WTC11 (cell line): ENCODE measurements at regions not wholly inside any gene's neighbourhood (a gene's known extent, or its start where the extent isn't known, plus 50 kb on each side); places are given as distances from the start of the nearest gene placed in this dataset.

Experiments
- ATAC-seq: fragments of 200-7000 bp; cut with Tn5 transposase; 2 replicates; pipeline ENCODE4 v1.10.0; 2021; ENCODE audit warnings: mild to moderate bottlenecking, moderate library complexity
- CTCF ChIA-PET: fragments of 300-600 bp; sonication (Branson Sonifier 250); formaldehyde crosslinking; loops from one replicate; lab custom pipeline; 2021; ENCODE audit warnings: antibody characterized with exemption; lab: Charles Lee
- POLR2A ChIA-PET: fragments of 350-600 bp; sonication (Branson Sonifier 250); formaldehyde crosslinking; loops from one replicate; lab custom pipeline; 2021; ENCODE audit warnings: antibody characterized with exemption; lab: Charles Lee
- DNase-seq: peaks from one replicate; pipeline ENCODE4 v3.0.0; 2021; ENCODE audit warnings: low spot score
- H3K27ac Mint-ChIP-seq: 2 replicates; pipeline ENCODE4 v1.8.0; 2021; ENCODE audit warnings: mixed read lengths
- H3K27me3 Mint-ChIP-seq: 2 replicates; pipeline ENCODE4 v1.8.0; 2021; ENCODE audit warnings: low read depth, mild to moderate bottlenecking, moderate library complexity, mixed read lengths
- H3K36me3 Mint-ChIP-seq: 2 replicates; pipeline ENCODE4 v1.8.0; 2021; ENCODE audit warnings: mixed read lengths
- H3K4me1 Mint-ChIP-seq: 2 replicates; pipeline ENCODE4 v1.8.0; 2022; ENCODE audit warnings: mixed read lengths
- H3K4me3 Mint-ChIP-seq: 2 replicates; pipeline ENCODE4 v1.8.0; 2021; ENCODE audit warnings: mild to moderate bottlenecking, moderate library complexity, mixed read lengths
- H3K9me3 Mint-ChIP-seq: 2 replicates; pipeline ENCODE4 v1.8.0; 2021; ENCODE audit warnings: mixed read lengths
- ATF2 ChIP-seq: sonication (generic); formaldehyde crosslinking; IDR thresholded peaks from 2 replicates; pipeline ENCODE4 v1.8.1; 2022; ENCODE audit warnings: low read depth, missing genetic modification reagents, borderline replicate concordance
- ATF6 ChIP-seq: sonication (generic); formaldehyde crosslinking; IDR thresholded peaks from 2 replicates; pipeline ENCODE4 v1.8.1; 2023; ENCODE audit warnings: mild to moderate bottlenecking, missing genetic modification reagents
- CDX4 ChIP-seq: fragments of 250-450 bp; sonication (Bioruptor Pico); IDR thresholded peaks from 2 replicates; pipeline ENCODE4 v1.9.0; 2021; ENCODE audit warnings: moderate library complexity, mild to moderate bottlenecking, inconsistent platforms, borderline replicate concordance
- CREB1 ChIP-seq: sonication (generic); formaldehyde crosslinking; IDR thresholded peaks from 2 replicates; pipeline ENCODE4 v1.8.0; 2023; ENCODE audit warnings: mild to moderate bottlenecking, missing genetic modification reagents
- FOXK1 ChIP-seq: sonication (generic); formaldehyde crosslinking; IDR thresholded peaks from 2 replicates; pipeline ENCODE4 v1.8.0; 2022; ENCODE audit warnings: mild to moderate bottlenecking, moderate library complexity, missing genetic modification reagents
- FOXP1 ChIP-seq: sonication (generic); formaldehyde crosslinking; IDR thresholded peaks from 2 replicates; pipeline ENCODE4 v1.8.0; 2022; ENCODE audit warnings: missing genetic modification reagents, mild to moderate bottlenecking, moderate library complexity, borderline replicate concordance
- GTF2I ChIP-seq: fragments of 250-450 bp; sonication (Bioruptor Pico); conservative IDR thresholded peaks from 2 replicates; pipeline ENCODE4 v1.4.0; 2021; ENCODE audit warnings: mild to moderate bottlenecking
- HMGXB4 ChIP-seq: sonication (generic); formaldehyde crosslinking; IDR thresholded peaks from 2 replicates; pipeline ENCODE4 v1.8.1; 2023; ENCODE audit warnings: mild to moderate bottlenecking, moderate library complexity, missing genetic modification reagents
- JAZF1 ChIP-seq: fragments of 250-450 bp; sonication (Bioruptor Pico); IDR thresholded peaks from 2 replicates; pipeline ENCODE4 v1.9.0; 2021; ENCODE audit warnings: moderate library complexity, mild to moderate bottlenecking, inconsistent platforms
- KAT7 ChIP-seq: sonication (generic); formaldehyde crosslinking; IDR thresholded peaks from 2 replicates; pipeline ENCODE4 v1.8.1; 2023; ENCODE audit warnings: missing genetic modification reagents, mild to moderate bottlenecking, borderline replicate concordance
- RORB ChIP-seq: fragments of 250-450 bp; sonication (Bioruptor Pico); IDR thresholded peaks from 2 replicates; pipeline ENCODE4 v1.9.0; 2021; ENCODE audit warnings: mild to moderate bottlenecking
- TCF7 ChIP-seq: sonication (generic); formaldehyde crosslinking; IDR thresholded peaks from 2 replicates; pipeline ENCODE4 v1.8.0; 2022; ENCODE audit warnings: mild to moderate bottlenecking, low read depth, missing genetic modification reagents, moderate library complexity
- TEAD4 ChIP-seq: sonication (generic); formaldehyde crosslinking; IDR thresholded peaks from 2 replicates; pipeline ENCODE4 v1.8.0; 2022; ENCODE audit warnings: mild to moderate bottlenecking, missing genetic modification reagents
- ZBTB43 ChIP-seq: sonication (generic); formaldehyde crosslinking; IDR thresholded peaks from 2 replicates; pipeline ENCODE4 v1.8.1; 2023; ENCODE audit warnings: mild to moderate bottlenecking, missing genetic modification reagents
- ZNF281 ChIP-seq: sonication (generic); formaldehyde crosslinking; IDR thresholded peaks from 2 replicates; pipeline ENCODE4 v1.8.0; 2023; ENCODE audit warnings: mild to moderate bottlenecking, missing genetic modification reagents
- ZNF416 ChIP-seq: fragments of 250-450 bp; sonication (Bioruptor Pico); IDR thresholded peaks from 2 replicates; pipeline ENCODE4 v1.9.0; 2021; ENCODE audit warnings: mild to moderate bottlenecking, inconsistent platforms
- ZNF423 ChIP-seq: fragments of 250-450 bp; sonication (Bioruptor Pico); IDR thresholded peaks from 2 replicates; pipeline ENCODE4 v2.1.2; 2022; ENCODE audit warnings: mild to moderate bottlenecking, moderate library complexity

GRCh38 chr10:57165671-57166070 lies 804.6 kb upstream of the ZWINT start:
- Mint-ChIP-seq H3K4me3 (no peak overlapping the region), H3K9me3 (peaks cover 19% of the 10 kb centered on the region), H3K27ac (no peak overlapping the region), H3K36me3 (peaks cover 6% of the 10 kb centered on the region), H3K4me1 (peaks cover 32% of the 10 kb centered on the region), H3K27me3 (peaks cover 4% of the 10 kb centered on the region; the same call in 1 of the 2 replicates)
- CTCF ChIA-PET: no interaction called here
- POLR2A ChIA-PET: no interaction called here
- ATAC-seq: peak; percentile 72
- DNase-seq: no peak
- TF ChIP-seq TCF7 (CRISPR knock-in tag): no peak
- no peak for TF ChIP-seq ATF2 (CRISPR knock-in tag)
- no peak for TF ChIP-seq FOXP1 (CRISPR knock-in tag)
- no peak for TF ChIP-seq RORB (CRISPR knock-in tag)

- Mint-ChIP-seq H3K36me3 (peaks cover 5% of the 10 kb centered on the region), H3K4me3 (no peak overlapping the region), H3K27ac (no peak overlapping the region), H3K27me3 (peaks cover 6% of the 10 kb centered on the region), H3K9me3 (peaks cover 16% of the 10 kb centered on the region), H3K4me1 (peaks cover 19% of the 10 kb centered on the region)
- no peak for ATAC-seq
- no peak for DNase-seq
- TF ChIP-seq HMGXB4 (CRISPR knock-in tag) (no peak), TEAD4 (CRISPR knock-in tag) (no peak), FOXP1 (CRISPR knock-in tag) (no peak), CDX4 (no peak), ATF2 (CRISPR knock-in tag) (no peak), CREB1 (no peak), FOXK1 (CRISPR knock-in tag) (no peak), JAZF1 (no peak), ZBTB43 (CRISPR knock-in tag) (no peak), KAT7 (no peak), ATF6 (CRISPR knock-in tag) (no peak)
- ChIA-PET POLR2A (no interaction called here), CTCF (no interaction called here)
These were observed 801.2 kb upstream of the ZWINT start for GRCh38 chr10:57162231-57162630.

GRCh38 chr10:57161157-57161556 lies 800.1 kb upstream of the ZWINT start:
- H3K4me3 Mint-ChIP-seq: no peak overlapping the region
- peaks cover 3% of the 10 kb centered on the region for H3K27me3 Mint-ChIP-seq

More at GRCh38 chr10:57161157-57161556, 800.1 kb upstream of the ZWINT start:
- no peak for ATAC-seq
- peaks cover 11% of the 10 kb centered on the region for H3K4me1 Mint-ChIP-seq
- no peak for DNase-seq
- H3K27ac Mint-ChIP-seq: no peak overlapping the region
- H3K9me3 Mint-ChIP-seq: peaks cover 7% of the 10 kb centered on the region
- peaks cover 2% of the 10 kb centered on the region for H3K36me3 Mint-ChIP-seq
- ChIA-PET POLR2A (no interaction called here), CTCF (no interaction called here)
- no peak for TF ChIP-seq ZNF416 (CRISPR knock-in tag)
- no peak for TF ChIP-seq ZNF281 (CRISPR knock-in tag)
- TF ChIP-seq GTF2I (CRISPR knock-in tag): no peak
- no peak for TF ChIP-seq ZNF423 (CRISPR knock-in tag)
